Keratinocyte (primary cell): ENCODE measurements at regions not wholly inside any gene's neighbourhood (a gene's known extent, or its start where the extent isn't known, plus 50 kb on each side); places are given as distances from the start of the nearest gene placed in this dataset.

ENCODE experiments used
- DNase-seq: peaks from one replicate; pipeline ENCODE4 v3.0.0-alpha.2; 2011; ENCODE audit warnings: low read depth, missing footprints, low spot score
- FAIRE-seq: peaks from 2 replicates; lab custom pipeline; 2011; peaks lifted over from hg19 to GRCh38; lab: Jason Lieb, UNC
- H2AFZ ChIP-seq: 2 replicates; pipeline ENCODE4 v1.6.0; 2012; ENCODE audit warnings: low read length, control low read depth, inconsistent platforms; ENCODE audit not compliant: control insufficient read depth
- H3K27ac ChIP-seq: 2 replicates; pipeline ENCODE4 v1.5.1; 2011; ENCODE audit warnings: low read length; ENCODE audit not compliant: control insufficient read depth, insufficient read depth
- H3K27me3 ChIP-seq: 3 replicates; pipeline ENCODE4 v1.6.0; 2011; ENCODE audit warnings: low read length; ENCODE audit not compliant: control insufficient read depth, insufficient read depth; ENCODE audit errors: extremely low read depth
- H3K36me3 ChIP-seq, 2 experiments: 2 replicates in 1 of 2; 3 replicates in 1 of 2; pipeline ENCODE4 v1.5.1; 2011; ENCODE audit warnings: low read length in 2 of 2, mild to moderate bottlenecking in 1 of 2; ENCODE audit not compliant: control insufficient read depth in 2 of 2, insufficient read depth in 2 of 2; ENCODE audit errors: extremely low read depth in 1 of 2
- H3K4me1 ChIP-seq: 3 replicates; pipeline ENCODE4 v1.5.1; 2011; ENCODE audit warnings: low read length; ENCODE audit not compliant: control insufficient read depth, insufficient read depth; ENCODE audit errors: extremely low read depth
- H3K4me2 ChIP-seq: 3 replicates; pipeline ENCODE4 v1.6.0; 2011; ENCODE audit warnings: low read depth, low read length; ENCODE audit not compliant: control insufficient read depth, insufficient read depth; ENCODE audit errors: extremely low read depth
- H3K4me3 ChIP-seq, 3 experiments: fragments of 200-600 bp in 1 of 3; sonication (generic) in 1 of 3; 2 replicates in 2 of 3; 3 replicates in 1 of 3; pipeline ENCODE4 v1.5.1; 2011 to 2016; ENCODE audit warnings: low read length in 3 of 3, mild to moderate bottlenecking in 3 of 3, control low read depth in 2 of 3, inconsistent platforms in 1 of 3, low read depth in 1 of 3, mixed read lengths in 1 of 3, mixed run types in 1 of 3, moderate library complexity in 1 of 3; ENCODE audit not compliant: control insufficient read depth in 2 of 3, insufficient read depth in 2 of 3; ENCODE audit errors: extremely low read depth in 1 of 3
- H3K79me2 ChIP-seq: 2 replicates; pipeline ENCODE4 v1.6.0; 2012; ENCODE audit warnings: low read length; ENCODE audit not compliant: control insufficient read depth, insufficient read depth
- H3K9ac ChIP-seq: 3 replicates; pipeline ENCODE4 v1.6.0; 2011; ENCODE audit warnings: low read length; ENCODE audit not compliant: control insufficient read depth, insufficient read depth; ENCODE audit errors: extremely low read depth
- H3K9me1 ChIP-seq: 3 replicates; pipeline ENCODE4 v1.6.0; 2011; ENCODE audit warnings: low read length; ENCODE audit not compliant: control insufficient read depth, insufficient read depth; ENCODE audit errors: extremely low read depth
- H3K9me3 ChIP-seq: 2 replicates; pipeline ENCODE4 v1.5.1; 2012; ENCODE audit warnings: low read depth, low read length; ENCODE audit not compliant: control insufficient read depth
- H4K20me1 ChIP-seq: 3 replicates; pipeline ENCODE4 v1.6.0; 2011; ENCODE audit warnings: low read length; ENCODE audit not compliant: control insufficient read depth, insufficient read depth; ENCODE audit errors: extremely low read depth
- CTCF ChIP-seq, 3 experiments: IDR thresholded peaks in 1 of 3; conservative IDR thresholded peaks in 1 of 3; optimal IDR thresholded peaks in 1 of 3; 2 replicates in 2 of 3; 3 replicates in 1 of 3; pipeline versions ENCODE3 to v1.5.1; 2011; ENCODE audit warnings: low read length in 3 of 3, mild to moderate bottlenecking in 3 of 3, moderate library complexity in 2 of 3, control low read depth in 1 of 3, inconsistent platforms in 1 of 3; ENCODE audit not compliant: insufficient read depth in 2 of 3; ENCODE audit errors: extremely low read depth in 1 of 3
- EZH2 ChIP-seq: IDR thresholded peaks from one replicate; pipeline ENCODE4 v1.6.1; 2012; ENCODE audit warnings: inconsistent platforms, mild to moderate bottlenecking, low read length, moderate library complexity
- dilution Hi-C: fragments of 300-500 bp; cut with MboI; formaldehyde crosslinking; loops from one replicate; pipeline ENCODE4 v1.7.0; 2020; ENCODE audit warnings: low sequenced_read_pairs; ENCODE audit not compliant: extremely low pct_ligation_motif_present

GRCh38 chr4:124952601-124953000, 240.1 kb upstream of the ANKRD50 start:
- dilution Hi-C loops, result no loop called here
- Histone ChIP-seq H3K9me3 (no peaks in the 10 kb centered on the region), H3K36me3 (no peaks in the 10 kb centered on the region), H3K4me1 (peaks cover 7% of the 10 kb centered on the region), H3K9me1 (no peaks in the 10 kb centered on the region), H3K27ac (no peak overlapping the region), H3K9ac (no peak overlapping the region), H3K4me2 (no peak overlapping the region), H3K27me3 (no peaks in the 10 kb centered on the region), H3K4me3 (no peak overlapping the region), H2AFZ (no peak overlapping the region), H4K20me1 (no peaks in the 10 kb centered on the region), H3K79me2 (no peaks in the 10 kb centered on the region)
- FAIRE-seq, result no peak
- TF ChIP-seq CTCF (optimal IDR thresholded peaks at IDR 0.05 in 1 of 3, IDR thresholded peaks at IDR 0.05 in 1 of 3, conservative IDR thresholded peaks at IDR 0.05 in 1 of 3; ENCODE audit: extremely low read depth in 1 of 3, insufficient read depth in 2 of 3, low read length in 3 of 3) (no peak), EZH2 (no peak)
- DNase-seq, result no peak

- Histone ChIP-seq H3K9me1 (no peaks in the 10 kb centered on the region), H3K9me3 (no peaks in the 10 kb centered on the region), H3K4me1 (peaks cover 16% of the 10 kb centered on the region), H3K79me2 (no peaks in the 10 kb centered on the region), H3K4me3 (no peak overlapping the region), H3K36me3 (no peaks in the 10 kb centered on the region), H4K20me1 (no peaks in the 10 kb centered on the region), H3K27ac (no peak overlapping the region), H3K4me2 (no peak overlapping the region), H3K9ac (no peak overlapping the region), H3K27me3 (no peaks in the 10 kb centered on the region), H2AFZ (peak overlapping the region; percentile 54)
- FAIRE-seq (no peak), DNase-seq (no peak)
- TF ChIP-seq CTCF (optimal IDR thresholded peaks at IDR 0.05 in 1 of 3, IDR thresholded peaks at IDR 0.05 in 1 of 3, conservative IDR thresholded peaks at IDR 0.05 in 1 of 3; ENCODE audit: extremely low read depth in 1 of 3, insufficient read depth in 2 of 3, low read length in 3 of 3), result no peak
- TF ChIP-seq EZH2, result no peak
- dilution Hi-C loops, result no loop called here
Measured at GRCh38 chr4:124948976-124949597, 236.6 kb upstream of the ANKRD50 start.
